Astrocyte of the hippocampus (primary cell): ENCODE measurements at regions not wholly inside any gene's neighbourhood (a gene's known extent, or its start where the extent isn't known, plus 50 kb on each side); places are given as distances from the start of the nearest gene placed in this dataset.

Experiments used
- DNase-seq: peaks from one replicate; pipeline ENCODE4 v3.0.0; 2011; ENCODE audit warnings: low read depth, low spot score

GRCh38 chr21:39056636-39057035, 126.6 kb downstream of the PSMG1 start:
- no peak for DNase-seq

- no peak for DNase-seq
These were observed 128.0 kb downstream of the PSMG1 start for GRCh38 chr21:39055167-39055767.

- DNase-seq, result no peak
These were observed 129.2 kb downstream of the PSMG1 start for GRCh38 chr21:39054066-39054465.

- no peak for DNase-seq
These were observed 130.1 kb downstream of the PSMG1 start for GRCh38 chr21:39053126-39053525.

- no peak for DNase-seq
These were observed 130.5 kb downstream of the PSMG1 start for GRCh38 chr21:39052718-39053117.

GRCh38 chr21:39051588-39051949, 131.7 kb downstream of the PSMG1 start:
- no peak for DNase-seq

GRCh38 chr21:39050841-39051587, 132.2 kb downstream of the PSMG1 start:
- DNase-seq, result no peak

- peak; percentile 61 for DNase-seq
These were observed 134.7 kb downstream of the PSMG1 start for GRCh38 chr21:39048574-39048973.

- peak; percentile 87 for DNase-seq
These were observed 135.2 kb downstream of the PSMG1 start for GRCh38 chr21:39048064-39048463.

- no peak for DNase-seq
These were observed 136.2 kb downstream of the PSMG1 start for GRCh38 chr21:39047046-39047445.

GRCh38 chr21:39046236-39046916, 136.9 kb downstream of the PSMG1 start:
- DNase-seq, result no peak

GRCh38 chr21:39041816-39042215, 141.4 kb downstream of the PSMG1 start:
- no peak for DNase-seq

GRCh38 chr21:39040494-39041110, 142.6 kb downstream of the PSMG1 start:
- no peak for DNase-seq

- DNase-seq, result no peak
These were observed 145.3 kb downstream of the PSMG1 start for GRCh38 chr21:39037807-39038405.

GRCh38 chr21:39036581-39036980, 146.7 kb downstream of the PSMG1 start:
- no peak for DNase-seq

GRCh38 chr21:39034590-39035536, 148.4 kb downstream of the PSMG1 start:
- no peak for DNase-seq

- DNase-seq, result peak; percentile 39
These were observed 149.2 kb downstream of the PSMG1 start for GRCh38 chr21:39033878-39034589.

GRCh38 chr21:39029900-39030884, 153.1 kb downstream of the PSMG1 start:
- no peak for DNase-seq
